ENCODE measurements at regions not wholly inside any gene's neighbourhood (a gene's known extent, or its start where the extent isn't known, plus 50 kb on each side); places are given as distances from the start of the nearest gene placed in this dataset.

GRCh38 chr12:63470161-63470560, 198.1 kb downstream of the DPY19L2 start:
- DNase-seq (ENCODE audit: low read depth): no peak
- no peak for TF ChIP-seq CTCF (IDR thresholded peaks at IDR 0.05; ENCODE audit: control insufficient read depth, extremely low read depth, insufficient read depth)
- H3K4me3 ChIP-seq (ENCODE audit: low read depth, low read length): no peak overlapping the region

GRCh38 chr12:63467951-63468350, 200.3 kb downstream of the DPY19L2 start:
- no peak for TF ChIP-seq CTCF (IDR thresholded peaks at IDR 0.05; ENCODE audit: control insufficient read depth, extremely low read depth, insufficient read depth)
- H3K4me3 ChIP-seq (ENCODE audit: low read depth, low read length): no peak overlapping the region

GRCh38 chr12:63457857-63458256, 210.4 kb downstream of the DPY19L2 start:
- no peak overlapping the region for H3K4me3 ChIP-seq (ENCODE audit: low read depth, low read length)
- no peak for DNase-seq (ENCODE audit: low read depth)
- TF ChIP-seq CTCF (IDR thresholded peaks at IDR 0.05; ENCODE audit: control insufficient read depth, extremely low read depth, insufficient read depth): no peak

More at GRCh38 chr12:63467951-63468350, 200.3 kb downstream of the DPY19L2 start:
- no peak for DNase-seq (ENCODE audit: low read depth)

- no peak overlapping the region for H3K4me3 ChIP-seq (ENCODE audit: low read depth, low read length)
- no peak for DNase-seq (ENCODE audit: low read depth)
- no peak for TF ChIP-seq CTCF (IDR thresholded peaks at IDR 0.05; ENCODE audit: control insufficient read depth, extremely low read depth, insufficient read depth)
Measured at GRCh38 chr12:63457428-63457827, 210.9 kb downstream of the DPY19L2 start.

GRCh38 chr12:63450816-63451215, 217.5 kb downstream of the DPY19L2 start:
- DNase-seq (ENCODE audit: low read depth): no peak
- no peak for TF ChIP-seq CTCF (IDR thresholded peaks at IDR 0.05; ENCODE audit: control insufficient read depth, extremely low read depth, insufficient read depth)
- no peak overlapping the region for H3K4me3 ChIP-seq (ENCODE audit: low read depth, low read length)

GRCh38 chr12:63450334-63450733, 218.0 kb downstream of the DPY19L2 start:
- no peak overlapping the region for H3K4me3 ChIP-seq (ENCODE audit: low read depth, low read length)
- TF ChIP-seq CTCF (IDR thresholded peaks at IDR 0.05; ENCODE audit: control insufficient read depth, extremely low read depth, insufficient read depth): no peak
- no peak for DNase-seq (ENCODE audit: low read depth)

- no peak for TF ChIP-seq CTCF (IDR thresholded peaks at IDR 0.05; ENCODE audit: control insufficient read depth, extremely low read depth, insufficient read depth)
- H3K4me3 ChIP-seq (ENCODE audit: low read depth, low read length): no peak overlapping the region
- DNase-seq (ENCODE audit: low read depth): no peak
Measured at GRCh38 chr12:63445224-63445880, 222.9 kb downstream of the DPY19L2 start.
